HG02840 (cell line): ENCODE measurements at regions not wholly inside any gene's neighbourhood (a gene's known extent, or its start where the extent isn't known, plus 50 kb on each side); places are given as distances from the start of the nearest gene placed in this dataset.

ENCODE experiments used
- ATAC-seq: cut with Tn5 transposase; IDR thresholded peaks from one replicate; pipeline ENCODE4 v1.9.1; 2021; ENCODE audit warnings: mild to moderate bottlenecking, moderate library complexity, moderate number of reproducible peaks; ENCODE audit not compliant: unreplicated experiment, low FRiP score

- ATAC-seq = no peak
Observed at GRCh38 chr18:61950371-61950770, 57.6 kb upstream of the RNF152 start.

DNA sequence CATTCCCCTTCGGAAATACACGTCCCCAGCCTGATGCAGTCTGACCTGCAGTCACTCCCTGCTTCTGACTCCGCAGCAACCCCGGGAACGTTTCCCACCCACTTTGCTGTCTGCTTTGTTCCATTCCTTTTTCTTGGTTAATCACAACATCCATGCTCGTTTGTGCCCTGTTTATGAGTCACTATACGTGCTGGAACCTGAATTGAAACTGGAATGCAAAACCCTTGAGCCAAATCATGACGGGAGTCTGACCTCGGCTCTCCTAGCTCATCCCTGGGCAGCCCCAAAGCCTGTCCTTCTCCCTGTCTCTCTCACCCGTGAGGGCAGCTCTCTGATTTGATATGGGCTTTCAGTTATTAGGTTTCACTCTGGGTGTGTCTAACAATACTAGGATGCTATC, 57.1 kb upstream of the RNF152 start:
- no peak for ATAC-seq

DNA sequence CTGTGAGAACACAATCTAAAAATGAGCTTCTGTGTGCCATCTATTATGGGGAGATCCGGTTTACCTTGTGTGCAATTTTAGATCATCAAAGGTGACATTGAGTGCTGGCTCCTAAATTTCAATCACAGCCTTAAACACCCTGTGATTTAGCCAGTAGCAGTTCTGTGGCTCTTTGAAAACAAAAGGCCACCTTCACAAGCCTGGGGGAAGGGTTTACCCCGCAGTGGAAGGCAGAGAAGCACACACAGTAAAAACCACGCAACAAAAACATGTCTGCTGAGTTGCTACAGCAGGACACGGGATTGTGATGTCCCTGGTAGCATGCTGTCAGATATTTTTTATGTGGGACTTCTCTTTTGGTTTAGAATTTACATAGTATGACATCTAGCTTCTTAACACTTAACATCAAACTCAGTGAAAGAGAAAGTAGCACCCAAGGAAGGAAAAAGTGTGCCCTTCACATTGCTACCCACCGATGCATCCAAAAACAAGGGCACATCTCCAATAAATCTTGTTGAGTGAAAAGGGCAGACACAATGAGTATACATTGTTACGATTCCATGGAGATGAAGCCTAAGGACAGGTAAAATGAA, 56.1 kb upstream of the RNF152 start:
- ATAC-seq = no peak

DNA sequence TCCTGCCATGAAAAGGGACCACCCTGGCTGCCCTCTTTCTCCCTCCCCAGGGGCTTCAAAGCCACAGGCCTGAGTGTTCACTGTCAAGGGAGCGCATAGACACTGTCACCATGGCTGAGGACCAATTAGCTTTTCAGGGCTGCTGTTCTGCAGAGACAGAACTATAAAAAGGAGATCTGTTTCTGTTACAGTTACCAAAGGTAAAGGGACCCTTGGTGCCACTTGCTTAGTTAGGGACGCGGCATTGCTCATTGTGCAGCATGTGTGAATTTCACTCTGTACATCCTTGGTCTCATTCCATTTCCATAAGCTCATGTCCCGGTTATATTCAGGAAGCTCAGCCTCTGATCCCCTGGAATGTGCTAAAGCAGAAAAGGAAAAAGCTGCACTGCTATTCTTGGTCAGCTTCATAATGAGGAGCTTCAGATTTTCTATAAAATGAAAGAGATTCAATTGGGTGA, 55.5 kb upstream of the RNF152 start:
- no peak for ATAC-seq

DNA sequence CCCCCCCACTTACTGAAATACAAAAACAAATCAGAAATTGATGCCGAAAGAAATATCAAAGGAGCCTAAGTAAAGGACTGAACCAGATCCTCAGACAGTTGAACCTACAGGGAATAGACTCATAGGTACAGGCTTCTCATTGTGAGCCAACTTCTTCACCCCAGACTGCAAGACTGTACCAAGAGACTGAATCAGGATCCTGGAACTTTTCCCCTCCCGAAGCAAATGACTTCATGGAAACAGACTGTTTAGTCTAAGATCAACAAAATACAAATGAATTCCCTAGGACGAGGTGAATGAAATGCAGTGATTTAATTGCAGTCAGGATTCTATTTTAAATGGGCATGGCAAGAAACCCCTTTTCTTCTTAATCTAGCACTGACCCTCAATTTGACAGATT, 53.6 kb upstream of the RNF152 start:
- no peak for ATAC-seq

DNA sequence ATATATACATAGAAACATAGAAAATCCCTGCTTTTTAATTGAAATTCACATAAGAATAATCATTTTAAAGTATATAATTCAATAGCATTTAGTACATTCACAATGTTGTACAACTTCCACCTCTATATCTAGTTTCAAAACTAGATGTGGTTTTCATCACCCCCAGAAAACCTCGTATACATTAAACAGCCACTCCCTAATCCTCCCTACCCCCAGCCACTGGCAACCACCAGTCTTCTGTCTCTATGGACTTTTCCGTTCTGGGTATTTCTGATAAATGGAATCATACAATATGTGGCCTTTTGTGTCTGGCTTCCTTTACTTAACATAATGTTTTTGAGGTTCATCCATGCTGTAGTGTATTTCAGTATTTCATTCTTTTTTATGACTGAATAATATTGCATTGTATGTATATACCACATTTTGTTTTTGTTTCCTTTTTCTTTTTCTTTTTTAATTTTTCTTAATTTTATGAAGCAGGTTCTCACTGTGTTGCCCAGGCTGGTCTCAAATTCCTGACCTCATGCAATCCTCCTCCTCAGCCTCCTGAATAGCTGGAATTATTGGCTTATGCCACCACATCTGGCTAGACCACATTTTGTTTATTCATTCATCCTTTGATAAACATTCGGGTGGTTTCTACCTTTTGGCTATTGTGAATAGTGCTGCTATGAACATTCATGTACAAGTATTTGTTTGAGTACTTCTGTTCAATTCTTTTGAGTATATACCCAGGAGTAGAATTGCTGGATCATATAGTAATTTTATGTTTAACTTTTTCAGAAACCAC, 50.6 kb upstream of the RNF152 start:
- ATAC-seq = no peak
